ENCODE measurements at regions not wholly inside any gene's neighbourhood (a gene's known extent, or its start where the extent isn't known, plus 50 kb on each side); places are given as distances from the start of the nearest gene placed in this dataset.

DNA sequence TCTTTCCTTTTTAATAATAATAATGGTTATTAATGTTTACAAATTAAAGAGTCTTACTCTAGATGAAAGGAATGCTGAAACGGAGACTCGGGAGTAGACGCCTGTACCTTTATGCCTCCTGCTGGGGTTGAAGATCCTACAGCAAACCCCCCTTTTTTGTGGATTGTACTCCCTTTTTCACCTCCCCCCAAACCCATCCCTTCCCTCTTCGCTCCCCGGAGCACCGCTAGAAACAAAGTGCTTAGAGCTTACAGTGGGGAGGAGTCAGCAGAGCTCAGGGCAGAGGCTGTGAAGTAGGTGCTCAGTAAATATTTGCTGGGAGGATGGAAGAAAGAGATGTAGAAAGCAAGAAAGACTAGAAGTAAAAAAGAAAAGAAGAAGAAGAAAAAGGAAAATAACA lies 169.7 kb downstream of the NXPE2 start:
- no peak overlapping the region for H3K4me3 ChIP-seq
- no peaks in the 10 kb centered on the region for H3K36me3 ChIP-seq
- H3K4me1 ChIP-seq: no peaks in the 10 kb centered on the region
- no peak overlapping the region for H3K27ac ChIP-seq
- DNase-seq: no peak
- TF ChIP-seq POLR2AphosphoS5 (IDR thresholded peaks at IDR 0.05) (no peak), EP300 (IDR thresholded peaks at IDR 0.05) (no peak), POLR2A (IDR thresholded peaks at IDR 0.05) (no peak), CTCF (IDR thresholded peaks at IDR 0.05) (no peak)
- intact Hi-C loops (cut with DNase I): no loop called here
- H3K9me3 ChIP-seq: no peaks in the 10 kb centered on the region
- no peaks in the 10 kb centered on the region for H3K27me3 ChIP-seq
- WGBS, 2 donors: 60 to 73% methylated on average over 6 of the region's 6 CpGs

- 30 to 40% methylated on average over 4 of the region's 4 CpGs for WGBS, 2 donors
These were observed 179.0 kb downstream of the NXPE2 start for GRCh38 chr11:114857281-114857680.

GRCh38 chr11:114864896-114865295 lies 186.6 kb downstream of the NXPE2 start:
- H3K9me3 ChIP-seq: no peaks in the 10 kb centered on the region
- no peak for DNase-seq
- no peak for TF ChIP-seq POLR2AphosphoS5 (IDR thresholded peaks at IDR 0.05)
- TF ChIP-seq EP300 (IDR thresholded peaks at IDR 0.05): no peak
- TF ChIP-seq POLR2A (IDR thresholded peaks at IDR 0.05): no peak
- intact Hi-C loops (cut with DNase I): no loop called here
- H3K27ac ChIP-seq: no peak overlapping the region
- no peak overlapping the region for H3K4me3 ChIP-seq
- WGBS, 2 donors: 52 to 70% methylated on average over 2 of the region's 2 CpGs
- no peaks in the 10 kb centered on the region for H3K36me3 ChIP-seq
- no peaks in the 10 kb centered on the region for H3K4me1 ChIP-seq
- no peaks in the 10 kb centered on the region for H3K27me3 ChIP-seq

More at GRCh38 chr11:114857281-114857680, 179.0 kb downstream of the NXPE2 start:
- TF ChIP-seq POLR2AphosphoS5 (IDR thresholded peaks at IDR 0.05) (no peak), CTCF (IDR thresholded peaks at IDR 0.05) (no peak), EP300 (IDR thresholded peaks at IDR 0.05) (no peak), POLR2A (IDR thresholded peaks at IDR 0.05) (no peak)
- no peak overlapping the region for H3K27ac ChIP-seq
- no peaks in the 10 kb centered on the region for H3K4me1 ChIP-seq
- H3K4me3 ChIP-seq: no peak overlapping the region
- no peaks in the 10 kb centered on the region for H3K9me3 ChIP-seq
- intact Hi-C loops (cut with DNase I): no loop called here
- H3K27me3 ChIP-seq: no peaks in the 10 kb centered on the region
- DNase-seq: no peak
- H3K36me3 ChIP-seq: no peaks in the 10 kb centered on the region

- Histone ChIP-seq H3K9me3 (no peaks in the 10 kb centered on the region), H3K27ac (no peak overlapping the region), H3K27me3 (no peaks in the 10 kb centered on the region), H3K4me3 (no peak overlapping the region), H3K36me3 (no peaks in the 10 kb centered on the region), H3K4me1 (no peaks in the 10 kb centered on the region)
- DNase-seq: no peak
- intact Hi-C loops (cut with DNase I): no loop called here
- WGBS, 2 donors: 71 to 88% methylated on average over 6 of the region's 6 CpGs
- no peak for TF ChIP-seq CTCF (IDR thresholded peaks at IDR 0.05)
- no peak for TF ChIP-seq POLR2AphosphoS5 (IDR thresholded peaks at IDR 0.05)
- no peak for TF ChIP-seq POLR2A (IDR thresholded peaks at IDR 0.05)
- no peak for TF ChIP-seq EP300 (IDR thresholded peaks at IDR 0.05)
These were observed 197.9 kb downstream of the NXPE2 start for GRCh38 chr11:114876234-114876633.

GRCh38 chr11:114877976-114878375 lies 199.6 kb downstream of the NXPE2 start:
- Histone ChIP-seq H3K4me1 (no peaks in the 10 kb centered on the region), H3K36me3 (no peaks in the 10 kb centered on the region), H3K27me3 (no peaks in the 10 kb centered on the region), H3K9me3 (no peaks in the 10 kb centered on the region), H3K27ac (no peak overlapping the region), H3K4me3 (no peak overlapping the region)
- intact Hi-C loops (cut with DNase I): no loop called here
- no peak for DNase-seq
- TF ChIP-seq POLR2AphosphoS5 (IDR thresholded peaks at IDR 0.05) (no peak), POLR2A (IDR thresholded peaks at IDR 0.05) (no peak), EP300 (IDR thresholded peaks at IDR 0.05) (no peak), CTCF (IDR thresholded peaks at IDR 0.05) (no peak)
